ENCODE measurements at regions not wholly inside any gene's neighbourhood (a gene's known extent, or its start where the extent isn't known, plus 50 kb on each side); places are given as distances from the start of the nearest gene placed in this dataset.

- TF ChIP-seq POLR2A (IDR thresholded peaks at IDR 0.05): no peak
- no peak for TF ChIP-seq CTCF (IDR thresholded peaks at IDR 0.05)
These were observed 90.5 kb upstream of the ITGA4 start for GRCh38 chr2:181366675-181367175.

GRCh38 chr2:181367411-181367810 lies 89.8 kb upstream of the ITGA4 start:
- Histone ChIP-seq H3K4me1 (peaks cover 0 to 16% (median 7%) of the 10 kb centered on the region in 12 donors), H3K27me3 (no peaks in the 10 kb centered on the region), H3K4me3 (no peak overlapping the region), H3K9me3 (no peaks in the 10 kb centered on the region), H3K36me3 (no peaks in the 10 kb centered on the region), H3K27ac (no peak overlapping the region)
- WGBS, 4 donors: 76 to 91% (median 77%) methylated on average over 3 of the region's 3 CpGs
- ATAC-seq (no peak), DNase-seq (no peak)
- TF ChIP-seq CTCF (IDR thresholded peaks at IDR 0.05) (no peak), POLR2A (IDR thresholded peaks at IDR 0.05) (no peak)
- intact Hi-C loops (cut with DNase I): no loop called here

More at GRCh38 chr2:181366675-181367175, 90.5 kb upstream of the ITGA4 start:
- DNase-seq (no peak), ATAC-seq (no peak)
- peaks cover 0 to 9% (median 3%) of the 10 kb centered on the region in 12 donors for H3K4me1 ChIP-seq
- H3K4me3 ChIP-seq: no peak overlapping the region
- no peak overlapping the region for H3K27ac ChIP-seq
- H3K36me3 ChIP-seq: no peaks in the 10 kb centered on the region
- no peaks in the 10 kb centered on the region for H3K9me3 ChIP-seq
- intact Hi-C loops (cut with DNase I): no loop called here
- 69 to 77% (median 72%) methylated on average over 4 of the region's 4 CpGs for WGBS, 4 donors
- peaks cover 0 to 3% (median 0%) of the 10 kb centered on the region in 9 donors for H3K27me3 ChIP-seq

- Histone ChIP-seq H3K27me3 (no peaks in the 10 kb centered on the region), H3K9me3 (no peaks in the 10 kb centered on the region), H3K4me3 (no peak overlapping the region), H3K4me1 (peaks cover 0 to 19% (median 8%) of the 10 kb centered on the region in 12 donors), H3K27ac (no peak overlapping the region), H3K36me3 (no peaks in the 10 kb centered on the region)
- DNase-seq (no peak), ATAC-seq (no peak)
- TF ChIP-seq POLR2A (IDR thresholded peaks at IDR 0.05) (no peak), CTCF (IDR thresholded peaks at IDR 0.05) (no peak)
- 71 to 84% (median 74%) methylated on average over 2 of the region's 2 CpGs for WGBS, 4 donors
- intact Hi-C loops (cut with DNase I): no loop called here
These were observed 89.2 kb upstream of the ITGA4 start for GRCh38 chr2:181367906-181368435.

- Histone ChIP-seq H3K4me1 (peaks cover 0 to 25% (median 8%) of the 10 kb centered on the region in 12 donors), H3K36me3 (no peaks in the 10 kb centered on the region), H3K4me3 (no peak overlapping the region), H3K27ac (no peak overlapping the region), H3K27me3 (no peaks in the 10 kb centered on the region), H3K9me3 (no peaks in the 10 kb centered on the region)
- DNase-seq (no peak), ATAC-seq (no peak)
- intact Hi-C loops (cut with DNase I): no loop called here
- TF ChIP-seq CTCF (IDR thresholded peaks at IDR 0.05): no peak
- TF ChIP-seq POLR2A (IDR thresholded peaks at IDR 0.05): no peak
- WGBS, 4 donors: 65 to 91% (median 81%) methylated on average over 3 of the region's 3 CpGs
These were observed 87.1 kb upstream of the ITGA4 start for GRCh38 chr2:181370126-181370525.

Data from heart left ventricle (tissue), 16 donors.